ENCODE measurements at regions not wholly inside any gene's neighbourhood (a gene's known extent, or its start where the extent isn't known, plus 50 kb on each side); places are given as distances from the start of the nearest gene placed in this dataset.

DNA sequence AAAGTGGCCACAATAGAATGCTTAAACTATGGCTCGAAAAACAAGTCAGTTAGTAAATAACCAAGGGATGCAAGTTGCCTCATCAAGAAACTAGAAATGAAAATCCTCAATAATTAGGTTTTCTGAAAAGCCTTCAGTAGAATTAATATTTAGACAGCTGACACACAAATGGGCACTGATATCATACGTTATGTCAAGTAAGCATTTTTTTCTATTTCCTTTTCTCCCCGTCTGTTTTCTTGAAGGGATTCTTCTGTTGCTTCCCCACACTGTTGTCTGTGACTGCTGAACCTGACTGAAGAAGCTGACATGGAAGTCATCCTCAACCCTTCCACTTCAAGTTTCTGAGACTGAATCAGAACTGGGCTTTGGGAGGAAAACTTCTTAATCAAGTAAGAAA lies 151.8 kb upstream of the CADM2 start:
- no peaks in the 10 kb centered on the region for H3K9me3 ChIP-seq
- no peaks in the 10 kb centered on the region for H3K36me3 ChIP-seq
- no peak for DNase-seq
- H3K27ac ChIP-seq: no peak overlapping the region
- H3K27me3 ChIP-seq: no peaks in the 10 kb centered on the region
- intact Hi-C loops (cut with DNase I; ENCODE audit: low total_unique reads): no loop called here
- no peak overlapping the region for H3K4me3 ChIP-seq
- TF ChIP-seq, protein P1, sequence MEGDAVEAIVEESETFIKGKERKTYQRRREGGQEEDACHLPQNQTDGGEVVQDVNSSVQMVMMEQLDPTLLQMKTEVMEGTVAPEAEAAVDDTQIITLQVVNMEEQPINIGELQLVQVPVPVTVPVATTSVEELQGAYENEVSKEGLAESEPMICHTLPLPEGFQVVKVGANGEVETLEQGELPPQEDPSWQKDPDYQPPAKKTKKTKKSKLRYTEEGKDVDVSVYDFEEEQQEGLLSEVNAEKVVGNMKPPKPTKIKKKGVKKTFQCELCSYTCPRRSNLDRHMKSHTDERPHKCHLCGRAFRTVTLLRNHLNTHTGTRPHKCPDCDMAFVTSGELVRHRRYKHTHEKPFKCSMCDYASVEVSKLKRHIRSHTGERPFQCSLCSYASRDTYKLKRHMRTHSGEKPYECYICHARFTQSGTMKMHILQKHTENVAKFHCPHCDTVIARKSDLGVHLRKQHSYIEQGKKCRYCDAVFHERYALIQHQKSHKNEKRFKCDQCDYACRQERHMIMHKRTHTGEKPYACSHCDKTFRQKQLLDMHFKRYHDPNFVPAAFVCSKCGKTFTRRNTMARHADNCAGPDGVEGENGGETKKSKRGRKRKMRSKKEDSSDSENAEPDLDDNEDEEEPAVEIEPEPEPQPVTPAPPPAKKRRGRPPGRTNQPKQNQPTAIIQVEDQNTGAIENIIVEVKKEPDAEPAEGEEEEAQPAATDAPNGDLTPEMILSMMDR (IDR thresholded peaks at IDR 0.05): no peak
- no peaks in the 10 kb centered on the region for H3K4me1 ChIP-seq

DNA sequence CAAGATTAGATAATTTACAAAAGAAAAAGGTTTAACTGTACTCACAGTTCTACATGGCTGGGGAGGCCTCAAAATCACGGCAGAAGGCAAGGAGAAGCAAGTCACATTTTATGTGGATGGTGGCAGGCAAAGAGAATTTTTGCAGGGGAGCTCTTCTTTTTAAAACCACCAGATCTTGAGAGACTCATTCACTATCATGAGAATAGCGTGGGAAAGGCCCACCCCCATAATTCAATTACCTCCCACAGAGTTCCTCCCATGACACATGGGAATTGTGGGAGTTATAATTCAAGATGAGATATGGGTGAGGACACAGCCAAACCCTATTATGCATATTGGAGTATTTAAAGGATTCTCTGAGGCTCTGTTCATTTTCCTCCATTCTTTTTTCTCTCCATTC lies 138.7 kb upstream of the CADM2 start:
- TF ChIP-seq, protein P1 (IDR thresholded peaks at IDR 0.05): no peak
- H3K27ac ChIP-seq: no peak overlapping the region
- DNase-seq: no peak
- H3K27me3 ChIP-seq: no peaks in the 10 kb centered on the region
- no peaks in the 10 kb centered on the region for H3K4me1 ChIP-seq
- intact Hi-C loops (cut with DNase I; ENCODE audit: low total_unique reads): no loop called here
- H3K9me3 ChIP-seq: no peaks in the 10 kb centered on the region
- H3K36me3 ChIP-seq: no peaks in the 10 kb centered on the region
- no peak overlapping the region for H3K4me3 ChIP-seq

DNA sequence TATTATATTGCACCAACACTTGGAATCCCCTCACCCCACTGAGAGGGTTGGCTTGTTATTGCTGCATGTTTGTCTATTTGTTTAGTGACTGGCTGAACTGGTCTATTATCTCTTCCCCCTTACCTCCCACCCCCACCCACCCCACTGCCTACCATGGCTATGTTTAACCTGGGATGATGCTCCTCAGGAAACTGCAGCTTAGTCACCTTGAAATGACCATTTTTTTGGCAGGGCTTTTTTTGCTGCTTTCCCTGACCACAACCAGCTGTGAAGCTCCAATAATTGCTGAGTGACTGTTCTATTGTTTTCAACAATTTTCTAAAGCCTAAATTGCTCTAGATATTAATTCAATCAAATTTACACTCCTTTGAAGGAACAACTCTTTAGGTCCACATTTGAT lies 137.9 kb upstream of the CADM2 start:
- intact Hi-C loops (cut with DNase I; ENCODE audit: low total_unique reads): no loop called here
- no peak for DNase-seq
- H3K27me3 ChIP-seq: no peaks in the 10 kb centered on the region
- no peaks in the 10 kb centered on the region for H3K9me3 ChIP-seq
- TF ChIP-seq, protein P1 (IDR thresholded peaks at IDR 0.05): no peak
- no peak overlapping the region for H3K4me3 ChIP-seq
- H3K27ac ChIP-seq: no peak overlapping the region
- H3K36me3 ChIP-seq: no peaks in the 10 kb centered on the region
- no peaks in the 10 kb centered on the region for H3K4me1 ChIP-seq

DNA sequence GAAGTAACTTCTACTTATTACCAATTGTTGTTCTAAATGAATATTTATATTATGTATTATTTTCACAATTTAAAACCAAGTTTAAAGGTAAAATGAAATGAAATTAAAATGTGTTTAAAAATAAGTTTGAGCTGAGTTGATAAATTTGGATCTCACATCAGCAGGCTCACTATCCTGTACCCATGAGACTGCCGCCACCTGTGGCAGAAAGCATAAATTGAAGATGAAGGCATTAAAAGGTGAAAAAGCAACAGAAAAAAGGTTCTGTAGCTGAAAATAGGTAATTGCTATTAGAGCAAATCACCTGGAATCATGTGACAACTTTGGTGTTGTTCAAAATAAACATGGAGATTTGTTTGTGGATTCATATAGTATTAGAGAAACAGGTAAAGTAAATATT lies 133.0 kb upstream of the CADM2 start:
- Histone ChIP-seq H3K4me1 (no peaks in the 10 kb centered on the region), H3K36me3 (no peaks in the 10 kb centered on the region), H3K27me3 (no peaks in the 10 kb centered on the region), H3K9me3 (no peaks in the 10 kb centered on the region), H3K27ac (no peak overlapping the region), H3K4me3 (no peak overlapping the region)
- no peak for DNase-seq
- TF ChIP-seq, protein P1 (IDR thresholded peaks at IDR 0.05): no peak
- intact Hi-C loops (cut with DNase I; ENCODE audit: low total_unique reads): no loop called here

DNA sequence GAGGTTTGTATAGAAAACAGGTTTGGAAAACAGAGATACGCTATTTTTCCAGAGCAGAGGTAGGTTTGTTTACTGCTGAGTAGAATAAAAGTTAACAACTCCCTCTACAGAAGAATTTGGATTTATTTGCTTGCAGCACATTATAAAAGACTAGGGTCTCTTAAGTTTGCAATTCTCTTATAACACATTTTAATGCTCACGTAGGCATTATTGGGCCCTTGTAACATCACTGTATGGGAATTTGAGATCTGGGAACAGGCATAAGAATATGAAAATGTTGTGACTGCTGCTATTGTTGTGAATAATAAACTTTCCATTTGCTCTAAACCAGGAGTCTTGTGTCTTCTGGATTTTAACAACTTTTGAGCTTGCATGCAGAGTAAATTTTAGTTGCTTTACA lies 128.3 kb upstream of the CADM2 start:
- no peak overlapping the region for H3K27ac ChIP-seq
- TF ChIP-seq, protein P1 (IDR thresholded peaks at IDR 0.05): no peak
- H3K27me3 ChIP-seq: no peaks in the 10 kb centered on the region
- no peaks in the 10 kb centered on the region for H3K4me1 ChIP-seq
- DNase-seq: no peak
- no peak overlapping the region for H3K4me3 ChIP-seq
- H3K36me3 ChIP-seq: no peaks in the 10 kb centered on the region
- H3K9me3 ChIP-seq: no peaks in the 10 kb centered on the region
- intact Hi-C loops (cut with DNase I; ENCODE audit: low total_unique reads): no loop called here

DNA sequence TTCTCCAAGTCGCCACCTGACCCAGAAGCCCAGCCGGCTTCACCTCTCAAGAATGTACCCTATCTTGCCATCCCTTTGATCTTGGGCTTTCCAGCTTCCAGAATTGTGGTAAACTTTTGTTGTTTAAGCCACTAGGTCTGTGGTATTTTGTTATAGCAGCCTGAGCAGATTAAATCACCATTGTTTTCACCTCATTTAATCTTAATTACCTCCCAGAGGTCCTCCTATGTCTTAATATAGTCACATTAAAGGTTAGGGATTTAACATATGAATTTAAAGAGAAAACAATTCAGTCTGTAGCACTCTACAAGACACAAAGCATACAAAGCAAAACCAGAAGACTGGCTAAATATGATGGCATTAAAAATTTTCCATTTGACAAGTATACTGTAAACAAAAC lies 123.4 kb upstream of the CADM2 start:
- Histone ChIP-seq H3K4me3 (no peak overlapping the region), H3K4me1 (no peaks in the 10 kb centered on the region), H3K27ac (no peak overlapping the region), H3K36me3 (no peaks in the 10 kb centered on the region), H3K9me3 (no peaks in the 10 kb centered on the region), H3K27me3 (no peaks in the 10 kb centered on the region)
- TF ChIP-seq, protein P1 (IDR thresholded peaks at IDR 0.05): no peak
- no peak for DNase-seq
- intact Hi-C loops (cut with DNase I; ENCODE audit: low total_unique reads): no loop called here
